Bronchial epithelial cell (primary cell): ENCODE measurements at regions not wholly inside any gene's neighbourhood (a gene's known extent, or its start where the extent isn't known, plus 50 kb on each side); places are given as distances from the start of the nearest gene placed in this dataset.

ENCODE experiments used
- DNase-seq: peaks from one replicate; pipeline ENCODE4 v3.0.0-alpha.2; 2010; ENCODE audit warnings: low read depth
- FAIRE-seq: peaks from 2 replicates; lab custom pipeline; 2011; peaks lifted over from hg19 to GRCh38; lab: Jason Lieb, UNC
- H3K27me3 ChIP-seq: 2 replicates; pipeline ENCODE4 v1.5.1; 2011; ENCODE audit warnings: low read length; ENCODE audit not compliant: control insufficient read depth, insufficient read depth
- H3K36me3 ChIP-seq: 2 replicates; pipeline ENCODE4 v1.5.1; 2011; ENCODE audit warnings: low read length; ENCODE audit not compliant: control insufficient read depth, insufficient read depth
- H3K4me3 ChIP-seq: 2 replicates; pipeline ENCODE4 v1.5.1; 2011; ENCODE audit warnings: mild to moderate bottlenecking, low read depth, low read length, control low read depth
- CTCF ChIP-seq: IDR thresholded peaks from 2 replicates; pipeline ENCODE4 v1.5.1; 2011; ENCODE audit warnings: mild to moderate bottlenecking, moderate library complexity, low read length, control low read depth, inconsistent platforms; ENCODE audit not compliant: insufficient read depth, severe bottlenecking

GRCh38 chr11:69994810-69995209 is 83.3 kb upstream of the ANO1 start:
- Histone ChIP-seq H3K36me3 (no peaks in the 10 kb centered on the region), H3K27me3 (no peaks in the 10 kb centered on the region), H3K4me3 (no peak overlapping the region)
- no peak for DNase-seq
- no peak for TF ChIP-seq CTCF
- FAIRE-seq = no peak

- no peak for TF ChIP-seq CTCF
- H3K36me3 ChIP-seq = no peaks in the 10 kb centered on the region
- H3K27me3 ChIP-seq = no peaks in the 10 kb centered on the region
- H3K4me3 ChIP-seq = no peak overlapping the region
- DNase-seq = no peak
- FAIRE-seq = no peak
Measured at GRCh38 chr11:69995697-69996096, 82.4 kb upstream of the ANO1 start.

GRCh38 chr11:69996451-69996850 is 81.7 kb upstream of the ANO1 start:
- Histone ChIP-seq H3K36me3 (no peaks in the 10 kb centered on the region), H3K4me3 (no peak overlapping the region), H3K27me3 (no peaks in the 10 kb centered on the region)
- FAIRE-seq (no peak), DNase-seq (no peak)
- no peak for TF ChIP-seq CTCF

GRCh38 chr11:69997352-69997751 is 80.8 kb upstream of the ANO1 start:
- no peaks in the 10 kb centered on the region for H3K27me3 ChIP-seq
- DNase-seq = no peak
- no peak overlapping the region for H3K4me3 ChIP-seq
- FAIRE-seq = no peak
- no peaks in the 10 kb centered on the region for H3K36me3 ChIP-seq
- no peak for TF ChIP-seq CTCF

- no peaks in the 10 kb centered on the region for H3K27me3 ChIP-seq
- H3K36me3 ChIP-seq = no peaks in the 10 kb centered on the region
- H3K4me3 ChIP-seq = no peak overlapping the region
- TF ChIP-seq CTCF = no peak
- DNase-seq (peak; percentile 11), FAIRE-seq (no peak)
Measured at GRCh38 chr11:69999721-70000120, 78.4 kb upstream of the ANO1 start.

GRCh38 chr11:70000228-70000627 is 77.9 kb upstream of the ANO1 start:
- no peaks in the 10 kb centered on the region for H3K36me3 ChIP-seq
- H3K4me3 ChIP-seq = no peak overlapping the region
- no peak for TF ChIP-seq CTCF
- H3K27me3 ChIP-seq = no peaks in the 10 kb centered on the region
- DNase-seq (peak; percentile 28), FAIRE-seq (no peak)
